Endothelial cell of umbilical vein (primary cell): ENCODE measurements at regions not wholly inside any gene's neighbourhood (a gene's known extent, or its start where the extent isn't known, plus 50 kb on each side); places are given as distances from the start of the nearest gene placed in this dataset.

Source experiments
- BruUV-seq: library from RNA; stranded (reverse); fragments of 400-500 nt; replicated peaks from 2 replicates; lab custom pipeline; 2021; lab: Mats Ljungman, UMichigan
- CTCF ChIA-PET: fragments of 300-600, 350-600 bp; sonication (Branson Sonifier 250); formaldehyde crosslinking; loops from one replicate; lab custom pipeline; 2021; ENCODE audit warnings: antibody characterized with exemption, inconsistent platforms; lab: Charles Lee
- POLR2A ChIA-PET: fragments of 300-600, 350-600 bp; sonication (Branson Sonifier 250); formaldehyde crosslinking; loops from one replicate; lab custom pipeline; 2021; ENCODE audit warnings: antibody characterized with exemption, inconsistent platforms; lab: Charles Lee
- DNase-seq: peaks from one replicate; pipeline ENCODE4 v3.0.0-alpha.2; 2011; ENCODE audit warnings: low read depth, low spot score
- FAIRE-seq: peaks from 2 replicates; lab custom pipeline; 2011; peaks lifted over from hg19 to GRCh38; lab: Jason Lieb, UNC
- H2AFZ ChIP-seq: 2 replicates; pipeline ENCODE4 v1.6.0; 2012; ENCODE audit warnings: low read depth, low read length, control low read depth, inconsistent platforms
- H3K27ac ChIP-seq: 2 replicates; pipeline ENCODE4 v1.5.1; 2011; ENCODE audit warnings: low read depth, mild to moderate bottlenecking, control low read depth, low read length, moderate library complexity; ENCODE audit not compliant: insufficient read depth
- H3K27me3 ChIP-seq, 2 experiments: 2 replicates each; pipeline versions ENCODE4 v1.6.0 to v1.6.1; 2011; ENCODE audit warnings: low read length in 2 of 2, mixed read lengths in 1 of 2; ENCODE audit not compliant: control insufficient read depth in 2 of 2, insufficient read depth in 2 of 2
- H3K36me3 ChIP-seq, 2 experiments: 2 replicates in 1 of 2; 3 replicates in 1 of 2; pipeline ENCODE4 v1.5.1; 2011; ENCODE audit warnings: low read length in 2 of 2, mild to moderate bottlenecking in 1 of 2, moderate library complexity in 1 of 2; ENCODE audit not compliant: control insufficient read depth in 2 of 2, insufficient read depth in 2 of 2; ENCODE audit errors: extremely low read depth in 1 of 2
- H3K4me1 ChIP-seq: 3 replicates; pipeline ENCODE4 v1.5.1; 2011; ENCODE audit warnings: mild to moderate bottlenecking, low read length; ENCODE audit not compliant: control insufficient read depth, insufficient read depth; ENCODE audit errors: extremely low read depth
- H3K4me2 ChIP-seq: 2 replicates; pipeline ENCODE4 v1.6.1; 2011; ENCODE audit warnings: low read length, control low read depth, mixed read lengths; ENCODE audit not compliant: insufficient read depth
- H3K4me3 ChIP-seq, 3 experiments: fragments of 200-600 bp in 1 of 3; sonication (generic), shearing (Covaris generic) in 1 of 3; replicated peaks in 1 of 3; 2 replicates each; pipeline ENCODE4 v1.5.1; 2011 to 2016; ENCODE audit warnings: control low read depth in 3 of 3, low read length in 3 of 3, mild to moderate bottlenecking in 2 of 3, inconsistent platforms in 1 of 3, low read depth in 1 of 3, moderate library complexity in 1 of 3; ENCODE audit not compliant: insufficient read depth in 1 of 3
- H3K79me2 ChIP-seq: 2 replicates; pipeline ENCODE4 v1.6.0; 2012; ENCODE audit warnings: low read length, inconsistent platforms; ENCODE audit not compliant: control insufficient read depth, insufficient read depth
- H3K9ac ChIP-seq: replicated peaks from 2 replicates; pipeline ENCODE3; 2011; ENCODE audit warnings: low read length, control low read depth; ENCODE audit not compliant: insufficient read depth; ENCODE audit errors: extremely low read depth
- H3K9me1 ChIP-seq: replicated peaks from 3 replicates; pipeline ENCODE4 v1.6.0; 2011; ENCODE audit warnings: mild to moderate bottlenecking, low read length; ENCODE audit not compliant: control insufficient read depth, insufficient read depth; ENCODE audit errors: extremely low read depth
- H3K9me3 ChIP-seq: replicated peaks from 2 replicates; pipeline ENCODE4 v1.5.1; 2012; ENCODE audit warnings: low read length, inconsistent platforms; ENCODE audit not compliant: control insufficient read depth, insufficient read depth
- H4K20me1 ChIP-seq: replicated peaks from 2 replicates; pipeline ENCODE3; 2011; ENCODE audit warnings: mild to moderate bottlenecking, low read length; ENCODE audit not compliant: control insufficient read depth, insufficient read depth; ENCODE audit errors: extremely low read depth
- EZH2 ChIP-seq: IDR thresholded peaks from 2 replicates; pipeline ENCODE4 v1.6.1; 2012; ENCODE audit warnings: borderline replicate concordance, low read depth, mild to moderate bottlenecking, moderate library complexity, low read length, inconsistent platforms; ENCODE audit not compliant: severe bottlenecking
- FOS ChIP-seq: IDR thresholded peaks from 2 replicates; pipeline ENCODE4 v1.6.1; 2011; ENCODE audit warnings: mild to moderate bottlenecking, low read length, moderate library complexity, borderline replicate concordance; ENCODE audit not compliant: insufficient read depth
- JUN ChIP-seq: IDR thresholded peaks from 2 replicates; pipeline ENCODE4 v1.6.1; 2011; ENCODE audit warnings: borderline replicate concordance, low read depth; ENCODE audit not compliant: insufficient read length, insufficient read depth
- MYC ChIP-seq: IDR thresholded peaks from one replicate; pipeline ENCODE4 v1.6.1; 2011; ENCODE audit warnings: mild to moderate bottlenecking, low read depth, low read length
- POLR2AphosphoS5 ChIP-seq: IDR thresholded peaks from 2 replicates; pipeline ENCODE4 v1.6.1; 2012; ENCODE audit warnings: low read depth, mild to moderate bottlenecking, control low read depth, low read length, moderate library complexity; ENCODE audit not compliant: insufficient read depth
- dilution Hi-C: fragments of 300-500 bp; cut with MboI; formaldehyde crosslinking; loops from one replicate; pipeline ENCODE4 v1.15.0; 2019; ENCODE audit warnings: low sequenced_read_pairs; ENCODE audit not compliant: extremely low pct_ligation_motif_present
- intact Hi-C: fragments of 100-400 bp; cut with micrococcal nuclease; formaldehyde crosslinking; loops from one replicate; pipeline ENCODE4 v1.10.0; 2022
- TF ChIP-seq, protein P1 (sequence below), 2 donors: IDR thresholded peaks; 1 replicate in 1 of 2; 2 replicates in 1 of 2; pipeline ENCODE4 v1.5.1; 2011; ENCODE audit warnings: low read length in 2 of 2, mild to moderate bottlenecking in 2 of 2, moderate library complexity in 2 of 2, control low read depth in 1 of 2, inconsistent platforms in 1 of 2, low read depth in 1 of 2; ENCODE audit not compliant: insufficient read depth in 1 of 2; ENCODE audit errors: extremely low read depth in 1 of 2

GRCh38 chr3:84277562-84278224, 681.1 kb upstream of the CADM2 start:
- no peak overlapping the region for H3K4me3 ChIP-seq
- ChIA-PET POLR2A (no interaction called here), CTCF (no interaction called here)
- H3K9ac ChIP-seq, result no peak overlapping the region
- FAIRE-seq, result no peak
- BruUV-seq, result no TSS peak
- DNase-seq, result no peak
- H2AFZ ChIP-seq, result no peak overlapping the region
- no peaks in the 10 kb centered on the region for H3K27me3 ChIP-seq
- no peaks in the 10 kb centered on the region for H4K20me1 ChIP-seq
- no peaks in the 10 kb centered on the region for H3K9me1 ChIP-seq
- H3K9me3 ChIP-seq, result peaks cover 1% of the 10 kb centered on the region
- TF ChIP-seq JUN (no peak), FOS (no peak), MYC (no peak), EZH2 (no peak), POLR2AphosphoS5 (no peak)
- TF ChIP-seq, protein P1, sequence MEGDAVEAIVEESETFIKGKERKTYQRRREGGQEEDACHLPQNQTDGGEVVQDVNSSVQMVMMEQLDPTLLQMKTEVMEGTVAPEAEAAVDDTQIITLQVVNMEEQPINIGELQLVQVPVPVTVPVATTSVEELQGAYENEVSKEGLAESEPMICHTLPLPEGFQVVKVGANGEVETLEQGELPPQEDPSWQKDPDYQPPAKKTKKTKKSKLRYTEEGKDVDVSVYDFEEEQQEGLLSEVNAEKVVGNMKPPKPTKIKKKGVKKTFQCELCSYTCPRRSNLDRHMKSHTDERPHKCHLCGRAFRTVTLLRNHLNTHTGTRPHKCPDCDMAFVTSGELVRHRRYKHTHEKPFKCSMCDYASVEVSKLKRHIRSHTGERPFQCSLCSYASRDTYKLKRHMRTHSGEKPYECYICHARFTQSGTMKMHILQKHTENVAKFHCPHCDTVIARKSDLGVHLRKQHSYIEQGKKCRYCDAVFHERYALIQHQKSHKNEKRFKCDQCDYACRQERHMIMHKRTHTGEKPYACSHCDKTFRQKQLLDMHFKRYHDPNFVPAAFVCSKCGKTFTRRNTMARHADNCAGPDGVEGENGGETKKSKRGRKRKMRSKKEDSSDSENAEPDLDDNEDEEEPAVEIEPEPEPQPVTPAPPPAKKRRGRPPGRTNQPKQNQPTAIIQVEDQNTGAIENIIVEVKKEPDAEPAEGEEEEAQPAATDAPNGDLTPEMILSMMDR (IDR thresholded peaks at IDR 0.05; ENCODE audit: extremely low read depth in 1 of 2, insufficient read depth in 1 of 2, low read depth in 1 of 2, low read length in 2 of 2), result no peak
- no peak overlapping the region for H3K4me2 ChIP-seq
- no peak overlapping the region for H3K27ac ChIP-seq
- H3K4me1 ChIP-seq, result no peaks in the 10 kb centered on the region
- no peaks in the 10 kb centered on the region for H3K36me3 ChIP-seq
- intact Hi-C loops, result no loop called here
- dilution Hi-C loops, result no loop called here
- H3K79me2 ChIP-seq, result no peaks in the 10 kb centered on the region
